Testis (tissue), 2 donors: ENCODE measurements at regions not wholly inside any gene's neighbourhood (a gene's known extent, or its start where the extent isn't known, plus 50 kb on each side); places are given as distances from the start of the nearest gene placed in this dataset.

Source experiments
- POLR2A ChIP-seq: fragments of 450-650 bp; IDR thresholded peaks from one replicate; pipeline ENCODE4 v1.6.1; 2017; ENCODE audit warnings: antibody characterized with exemption, mild to moderate bottlenecking, moderate library complexity
- TF ChIP-seq, protein P1 (sequence below), 3 experiments: fragments of 450-650 bp in 2 of 3; fragments of 200-600 bp in 1 of 3; sonication (generic) in 1 of 3; IDR thresholded peaks; one replicate each; pipeline ENCODE4 v1.5.1; 2016 to 2019; ENCODE audit warnings: antibody characterized with exemption in 3 of 3, mild to moderate bottlenecking in 2 of 3, moderate library complexity in 1 of 3

DNA sequence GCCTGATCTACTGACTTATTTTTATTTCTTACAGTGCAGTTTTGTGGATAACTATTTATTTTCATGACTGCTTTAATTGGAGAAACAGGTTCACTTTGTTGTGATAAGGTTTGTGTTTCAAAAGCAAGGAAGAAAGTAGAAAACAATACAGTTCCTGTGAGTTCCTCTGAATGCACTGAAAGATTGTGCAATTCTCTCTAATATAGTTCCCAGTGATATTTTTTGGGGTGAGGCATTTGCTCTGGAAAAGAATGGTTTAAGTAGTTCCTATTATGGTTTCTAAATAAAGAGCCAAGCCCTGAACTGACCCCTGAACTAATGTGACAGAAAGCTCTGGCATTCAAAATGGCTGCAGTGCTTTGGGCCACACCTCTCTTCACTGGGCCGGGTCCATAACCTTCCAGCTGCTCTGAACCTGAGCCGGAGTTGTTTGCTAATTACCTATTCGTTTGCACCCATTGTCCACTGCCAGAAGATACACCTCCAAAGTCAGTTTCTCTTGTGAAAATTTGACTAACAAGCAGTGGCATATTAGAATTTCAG is 56.6 kb upstream of the VTCN1 start:
- TF ChIP-seq, protein P1, sequence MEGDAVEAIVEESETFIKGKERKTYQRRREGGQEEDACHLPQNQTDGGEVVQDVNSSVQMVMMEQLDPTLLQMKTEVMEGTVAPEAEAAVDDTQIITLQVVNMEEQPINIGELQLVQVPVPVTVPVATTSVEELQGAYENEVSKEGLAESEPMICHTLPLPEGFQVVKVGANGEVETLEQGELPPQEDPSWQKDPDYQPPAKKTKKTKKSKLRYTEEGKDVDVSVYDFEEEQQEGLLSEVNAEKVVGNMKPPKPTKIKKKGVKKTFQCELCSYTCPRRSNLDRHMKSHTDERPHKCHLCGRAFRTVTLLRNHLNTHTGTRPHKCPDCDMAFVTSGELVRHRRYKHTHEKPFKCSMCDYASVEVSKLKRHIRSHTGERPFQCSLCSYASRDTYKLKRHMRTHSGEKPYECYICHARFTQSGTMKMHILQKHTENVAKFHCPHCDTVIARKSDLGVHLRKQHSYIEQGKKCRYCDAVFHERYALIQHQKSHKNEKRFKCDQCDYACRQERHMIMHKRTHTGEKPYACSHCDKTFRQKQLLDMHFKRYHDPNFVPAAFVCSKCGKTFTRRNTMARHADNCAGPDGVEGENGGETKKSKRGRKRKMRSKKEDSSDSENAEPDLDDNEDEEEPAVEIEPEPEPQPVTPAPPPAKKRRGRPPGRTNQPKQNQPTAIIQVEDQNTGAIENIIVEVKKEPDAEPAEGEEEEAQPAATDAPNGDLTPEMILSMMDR (IDR thresholded peaks at IDR 0.05) = no peak
- no peak for TF ChIP-seq POLR2A
